ENCODE measurements at regions not wholly inside any gene's neighbourhood (a gene's known extent, or its start where the extent isn't known, plus 50 kb on each side); places are given as distances from the start of the nearest gene placed in this dataset.
A peak's percentile ranks its signal among the peaks of the same experiment; 100 is the strongest.

GRCh38 chr3:194009892-194010533 lies 125.9 kb upstream of the HES1 start:
- DNase-seq (ENCODE audit: low spot score): no peak

GRCh38 chr3:194011807-194012206 lies 124.1 kb upstream of the HES1 start:
- DNase-seq (ENCODE audit: low spot score): no peak

GRCh38 chr3:194013928-194014327 lies 122.0 kb upstream of the HES1 start:
- no peak for DNase-seq (ENCODE audit: low spot score)

DNA sequence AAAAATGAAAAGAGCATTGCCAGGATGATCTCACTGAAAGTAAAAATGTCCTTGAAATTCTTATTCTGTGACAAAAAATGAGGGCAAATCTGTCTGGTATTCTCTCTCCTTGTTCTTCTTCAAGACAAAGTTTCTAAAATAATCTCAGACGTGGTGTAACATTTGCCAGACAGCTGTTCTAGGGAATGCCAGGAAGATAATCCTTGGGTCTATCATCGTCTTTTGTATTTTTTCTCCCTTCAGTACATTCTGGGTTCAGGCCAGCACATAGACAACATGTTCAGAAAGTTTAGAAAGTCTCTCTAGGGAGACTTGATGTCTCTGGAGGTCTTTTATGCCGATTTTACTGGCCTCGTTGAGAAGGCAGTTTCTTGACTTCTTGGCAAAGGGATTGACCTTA lies 121.2 kb upstream of the HES1 start:
- DNase-seq (ENCODE audit: low spot score): no peak

GRCh38 chr3:194019398-194020165 lies 116.4 kb upstream of the HES1 start:
- DNase-seq (ENCODE audit: low spot score): no peak

DNA sequence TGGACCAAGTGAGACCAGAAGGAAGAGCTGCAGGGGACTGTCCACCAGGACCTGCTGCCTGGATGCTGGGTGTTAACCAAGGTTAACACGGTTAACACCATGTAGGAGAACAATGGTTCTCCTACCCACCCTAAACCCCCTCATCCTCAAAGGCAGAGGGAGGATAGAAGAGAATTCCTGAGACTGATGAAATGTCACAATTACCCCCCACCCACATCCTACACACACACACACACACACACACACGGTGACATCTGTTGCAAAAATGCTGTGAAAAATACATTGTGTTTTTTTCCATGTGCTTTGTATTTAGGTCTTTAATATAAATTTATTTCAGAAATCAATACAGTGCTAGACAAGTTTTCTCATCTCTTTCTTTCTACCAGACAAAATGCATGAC lies 113.9 kb upstream of the HES1 start:
- DNase-seq (ENCODE audit: low spot score): no peak

- peak; percentile 14 for DNase-seq (ENCODE audit: low spot score)
These were observed 113.1 kb upstream of the HES1 start for GRCh38 chr3:194022816-194023215.

- peak; percentile 62 for DNase-seq (ENCODE audit: low spot score)
These were observed 112.3 kb upstream of the HES1 start for GRCh38 chr3:194023501-194024280.

- no peak for DNase-seq (ENCODE audit: low spot score)
These were observed 110.8 kb upstream of the HES1 start for GRCh38 chr3:194025119-194025518.

DNA sequence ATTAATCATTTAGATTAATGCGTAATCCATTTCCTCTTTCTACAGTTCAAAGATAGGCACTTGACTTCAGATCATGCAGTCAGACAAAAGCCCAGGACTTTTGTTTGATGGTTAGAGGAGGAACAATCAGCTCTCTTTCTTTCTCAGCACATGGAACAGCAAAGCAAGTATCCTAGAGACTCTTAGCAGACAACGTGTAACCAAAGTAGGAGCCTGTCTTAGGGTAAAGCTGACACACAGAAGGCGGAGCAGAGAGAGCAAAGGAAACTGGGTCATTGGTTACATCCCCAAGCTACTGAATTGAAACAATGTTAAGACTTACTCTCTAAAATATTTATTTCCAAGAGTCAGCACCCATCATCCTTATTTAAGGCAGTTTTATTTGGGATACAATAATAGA lies 110.0 kb upstream of the HES1 start:
- DNase-seq (ENCODE audit: low spot score): no peak

DNA sequence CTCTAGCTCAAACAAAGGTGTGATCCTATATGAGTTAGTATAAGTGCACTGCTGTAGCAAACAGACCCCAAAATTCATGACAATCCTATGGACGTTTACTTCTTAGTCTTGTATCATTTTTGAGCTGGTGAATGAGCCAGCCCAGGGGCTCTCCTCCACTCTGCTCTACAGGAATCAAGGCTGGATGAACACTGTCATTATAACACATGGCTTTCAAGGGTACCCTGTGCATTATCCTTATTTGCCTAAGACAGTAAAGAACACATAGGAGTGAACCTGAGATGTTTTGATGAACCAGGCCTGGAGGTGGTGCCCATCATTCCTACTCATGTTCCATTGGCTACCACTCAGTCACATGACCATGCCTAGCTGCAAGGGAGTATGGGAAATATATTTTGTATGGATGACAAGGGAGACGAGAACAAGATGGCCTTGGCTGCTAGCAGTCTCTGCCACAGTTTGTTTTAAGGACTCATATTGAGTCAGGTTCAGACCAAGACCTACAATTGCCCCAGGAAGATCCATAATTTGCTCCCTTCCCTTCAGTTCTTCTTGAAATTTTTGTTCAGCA lies 107.4 kb upstream of the HES1 start:
- no peak for DNase-seq (ENCODE audit: low spot score)

- DNase-seq (ENCODE audit: low spot score): no peak
These were observed 106.1 kb upstream of the HES1 start for GRCh38 chr3:194029846-194030245.

- peak; percentile 53 for DNase-seq (ENCODE audit: low spot score)
These were observed 105.6 kb upstream of the HES1 start for GRCh38 chr3:194030372-194030771.

- DNase-seq (ENCODE audit: low spot score): no peak
These were observed 104.6 kb upstream of the HES1 start for GRCh38 chr3:194031349-194031748.

DNA sequence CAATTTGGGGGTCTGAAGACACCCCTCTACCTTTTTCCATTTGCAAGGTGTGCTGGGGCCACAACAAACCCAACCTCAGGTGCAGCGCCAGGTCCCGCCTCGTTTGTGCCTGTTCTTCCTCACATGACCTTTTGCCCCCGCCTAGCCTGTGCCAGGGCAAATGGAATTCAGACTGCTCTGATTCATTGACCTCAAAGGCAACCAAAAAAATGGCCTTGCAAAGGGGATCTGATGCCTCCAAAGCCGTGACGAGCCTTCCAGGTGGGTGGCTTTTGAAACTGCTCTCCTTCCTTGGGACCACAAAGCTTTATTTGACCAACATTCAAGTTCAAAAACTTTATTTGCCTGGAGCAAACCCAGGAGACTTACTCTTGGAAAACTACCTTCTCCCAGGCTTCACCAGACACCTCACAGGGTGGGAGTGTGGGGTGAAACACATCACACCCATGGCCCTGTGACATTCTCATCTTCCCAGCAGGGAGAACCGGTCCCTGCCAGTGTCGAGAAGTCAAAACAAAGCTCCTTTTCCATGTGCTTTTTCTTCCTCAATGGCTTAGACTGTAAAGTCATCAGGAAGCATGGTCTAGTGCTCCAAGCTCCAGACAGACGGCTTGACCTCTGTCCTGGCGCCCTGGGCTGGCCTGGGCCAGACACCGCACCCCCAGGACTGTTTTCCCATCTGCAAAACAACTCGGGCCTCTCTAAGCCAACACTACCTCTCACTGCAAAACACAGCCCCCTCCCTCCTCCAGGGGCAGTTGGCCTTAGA lies 103.9 kb upstream of the HES1 start:
- DNase-seq (ENCODE audit: low spot score): peak; percentile 34

DNA sequence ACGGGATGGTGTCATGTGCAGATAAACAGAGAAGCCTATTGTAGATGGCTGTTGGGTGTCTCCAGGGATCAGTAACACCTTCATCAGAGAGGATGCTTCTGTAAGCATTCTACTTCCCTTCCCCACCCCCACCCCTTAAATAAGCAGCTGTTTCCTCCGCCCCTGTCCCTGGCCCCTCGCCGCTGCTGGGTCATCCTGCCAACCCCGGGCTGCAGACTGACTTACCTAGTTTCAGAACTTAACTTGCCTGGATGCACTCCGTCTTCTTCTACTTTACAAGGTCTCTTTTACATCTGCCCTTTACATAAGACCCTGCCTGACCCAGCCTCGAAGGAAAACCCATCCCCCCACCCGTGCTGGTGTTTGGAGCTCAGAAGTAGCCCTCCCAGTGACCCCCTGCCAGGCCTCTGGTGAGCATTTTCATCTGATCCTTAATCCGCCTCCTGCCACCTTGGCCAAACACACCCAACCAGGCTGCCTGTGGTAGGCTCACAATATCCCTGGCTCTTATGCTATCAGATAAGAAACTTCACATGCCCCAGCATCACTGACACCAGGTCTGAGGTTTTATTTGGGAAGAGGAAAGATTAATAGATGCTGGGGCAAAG lies 103.0 kb upstream of the HES1 start:
- no peak for DNase-seq (ENCODE audit: low spot score)

GRCh38 chr3:194034346-194035336 lies 101.3 kb upstream of the HES1 start:
- peak; percentile 54 for DNase-seq (ENCODE audit: low spot score)

- DNase-seq (ENCODE audit: low spot score): peak; percentile 71
These were observed 100.4 kb upstream of the HES1 start for GRCh38 chr3:194035406-194036138.

- DNase-seq (ENCODE audit: low spot score): no peak
These were observed 99.1 kb upstream of the HES1 start for GRCh38 chr3:194036842-194037241.
